Renal pelvis (tissue), 1 donor: ENCODE measurements at regions not wholly inside any gene's neighbourhood (a gene's known extent, or its start where the extent isn't known, plus 50 kb on each side); places are given as distances from the start of the nearest gene placed in this dataset.
"Not testable (repeated sequence)": the region's sequence is repeated elsewhere in the genome, so short reads cannot be mapped to it uniquely, and the experiment has no call there.

Experiments
- DNase-seq: peaks from one replicate; pipeline ENCODE4 v3.0.0-alpha.2; 2013

GRCh38 chr4:24368801-24369200 lies 215.6 kb downstream of the DHX15 start:
- no peak for DNase-seq

GRCh38 chr4:24364852-24365251 lies 219.5 kb downstream of the DHX15 start:
- DNase-seq = no peak

- no peak for DNase-seq
Observed at GRCh38 chr4:24364249-24364648, 220.1 kb downstream of the DHX15 start.

DNA sequence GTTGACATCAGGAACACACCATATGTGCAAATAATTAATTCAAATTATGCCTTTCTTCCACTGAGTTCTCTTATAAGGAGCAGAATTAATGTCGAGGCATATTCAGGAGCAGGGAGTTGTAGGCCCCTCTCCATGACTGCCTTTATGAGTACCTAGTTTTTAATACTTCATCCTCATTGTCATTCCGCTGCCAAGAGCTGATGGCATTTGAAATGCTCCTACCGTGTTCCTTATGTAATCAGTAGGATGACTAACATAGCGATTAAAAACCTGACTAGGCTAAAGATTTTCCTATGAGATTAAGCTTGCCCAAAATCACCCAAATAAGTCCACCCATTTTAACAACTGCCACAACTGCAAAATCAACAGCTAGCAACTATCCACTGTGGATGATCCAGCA lies 220.6 kb downstream of the DHX15 start:
- DNase-seq = no peak

DNA sequence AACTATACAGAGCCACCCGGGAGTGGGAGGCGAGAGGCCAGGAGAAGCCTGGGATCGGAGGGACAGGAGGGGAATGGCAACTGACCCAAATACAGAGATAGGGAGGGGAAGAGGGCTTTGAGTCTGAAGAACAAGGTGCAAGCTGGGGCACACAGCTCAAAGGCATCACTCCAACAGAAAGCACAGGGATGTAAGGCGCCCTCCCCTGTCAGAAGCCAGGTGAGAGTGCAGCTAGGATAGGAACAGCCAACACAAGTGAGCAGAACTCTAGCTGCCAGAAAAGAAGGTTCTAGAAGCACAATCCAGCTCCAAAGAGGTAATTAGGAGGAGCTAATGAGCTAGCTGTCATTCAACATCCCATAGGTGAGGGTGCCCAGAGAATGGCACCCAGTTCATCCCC lies 232.2 kb downstream of the DHX15 start:
- DNase-seq = no peak

DNA sequence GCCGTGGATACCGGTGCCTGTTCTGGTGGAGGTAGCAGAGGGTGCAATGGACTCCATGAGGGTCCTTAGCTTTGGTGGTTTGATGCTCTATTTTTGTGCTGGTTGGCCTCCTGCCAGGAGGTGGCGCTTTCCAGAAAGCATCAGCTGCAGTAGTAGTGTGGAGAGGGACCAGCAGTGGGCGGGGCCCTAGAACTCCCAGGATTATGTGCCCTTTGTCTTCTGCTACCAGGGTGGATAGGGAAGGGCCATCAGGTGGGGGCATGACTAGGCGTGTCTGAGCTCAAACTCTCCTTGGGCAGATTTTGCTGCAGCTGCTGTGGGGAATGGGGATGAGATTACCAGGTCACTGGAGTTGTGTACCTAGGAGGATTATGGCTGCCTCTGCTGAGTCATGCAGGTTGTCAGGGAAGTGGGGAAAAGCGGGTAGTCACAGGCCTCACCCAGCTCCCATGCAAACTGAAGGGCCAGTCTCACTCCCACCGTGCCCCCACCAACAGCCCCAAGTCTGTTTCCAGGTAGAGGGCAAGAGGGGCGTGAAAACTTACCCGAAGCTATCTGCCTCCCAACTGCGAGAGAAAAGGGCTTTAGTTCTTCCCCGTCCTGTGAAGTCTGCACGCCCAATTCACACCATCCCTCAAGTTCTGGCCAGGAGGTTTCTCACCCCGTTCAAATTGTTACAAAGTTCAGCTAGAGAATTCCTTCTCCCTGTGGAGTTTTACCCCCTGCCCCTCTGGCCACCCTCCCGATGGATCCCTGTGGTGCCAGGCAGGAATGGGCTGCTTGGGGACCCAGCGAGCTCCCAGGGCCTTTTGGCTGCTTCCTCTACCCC lies 235.0 kb downstream of the DHX15 start:
- not testable (repeated sequence) for DNase-seq

- no peak for DNase-seq
Observed at GRCh38 chr4:24339260-24339659, 245.1 kb downstream of the DHX15 start.

DNA sequence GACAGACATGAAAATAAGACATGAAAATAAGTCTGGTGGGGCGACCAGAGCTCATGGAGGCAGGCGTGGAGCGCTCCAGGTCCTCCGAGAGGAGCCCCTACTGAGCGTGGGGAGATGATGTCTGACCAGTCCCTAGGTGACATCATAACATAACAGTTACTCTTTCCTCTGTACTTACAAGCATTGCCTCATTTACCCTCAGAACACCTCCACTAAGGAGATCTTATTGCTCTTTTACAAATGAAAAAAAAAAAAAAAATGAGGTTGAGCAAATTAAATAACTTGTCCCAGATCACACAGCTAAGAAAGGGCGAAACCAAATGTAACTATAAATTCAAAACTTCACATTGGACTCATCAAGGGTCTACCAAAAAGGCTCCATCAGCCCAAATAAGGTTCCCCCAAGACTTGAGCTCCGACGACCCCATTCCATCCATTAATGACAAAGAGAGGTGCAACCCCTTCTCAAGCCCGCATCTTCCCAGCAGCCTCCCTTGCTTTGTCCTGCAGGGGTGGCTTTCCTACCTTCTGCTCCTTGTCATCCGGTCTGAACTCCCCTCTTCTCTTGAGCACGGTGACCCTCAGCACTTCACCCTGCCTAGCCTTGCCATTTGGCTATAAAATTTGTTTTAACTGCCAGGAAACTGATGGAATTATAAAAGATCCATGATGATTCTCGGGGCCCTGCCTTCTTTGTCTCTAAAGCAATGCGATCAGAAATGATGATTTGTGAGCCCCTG lies 246.7 kb downstream of the DHX15 start:
- DNase-seq = no peak

DNA sequence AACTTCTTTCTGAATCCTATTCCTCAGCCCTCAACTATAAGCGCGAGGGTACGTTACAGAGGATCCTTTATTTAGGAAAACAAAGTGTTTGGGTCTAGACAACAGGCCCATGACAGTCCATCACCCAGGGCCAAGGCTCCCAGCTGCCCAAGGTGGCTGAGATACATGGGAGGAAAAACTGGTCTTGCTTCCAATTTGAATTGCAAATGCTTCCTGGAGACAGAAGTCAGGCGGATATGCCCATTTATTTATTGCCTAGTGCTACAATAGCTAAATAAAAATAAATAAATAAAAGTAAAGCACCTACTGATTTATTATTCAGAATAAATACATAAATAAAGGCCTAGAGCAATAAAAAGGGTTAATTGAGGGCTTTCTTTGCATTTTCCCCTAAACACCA lies 248.7 kb downstream of the DHX15 start:
- DNase-seq = no peak

DNA sequence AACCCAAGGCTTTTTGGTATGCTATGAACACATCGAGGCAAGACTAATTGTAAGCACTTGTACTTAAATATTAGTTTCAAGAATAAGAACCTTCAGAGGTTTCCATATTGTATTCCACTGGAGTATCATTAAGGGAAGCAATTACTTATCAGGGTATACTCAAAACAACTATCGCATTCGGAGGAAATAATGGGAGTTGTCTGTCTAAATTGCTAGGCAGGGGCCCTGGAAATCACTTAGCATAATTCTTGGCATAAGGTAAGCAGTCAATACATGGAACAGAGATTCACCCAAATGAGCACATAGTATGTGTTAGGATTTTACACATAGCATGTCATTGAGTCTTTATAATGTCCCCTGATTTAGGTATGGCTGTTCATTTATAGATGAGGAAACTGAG lies 249.4 kb downstream of the DHX15 start:
- DNase-seq = no peak

DNA sequence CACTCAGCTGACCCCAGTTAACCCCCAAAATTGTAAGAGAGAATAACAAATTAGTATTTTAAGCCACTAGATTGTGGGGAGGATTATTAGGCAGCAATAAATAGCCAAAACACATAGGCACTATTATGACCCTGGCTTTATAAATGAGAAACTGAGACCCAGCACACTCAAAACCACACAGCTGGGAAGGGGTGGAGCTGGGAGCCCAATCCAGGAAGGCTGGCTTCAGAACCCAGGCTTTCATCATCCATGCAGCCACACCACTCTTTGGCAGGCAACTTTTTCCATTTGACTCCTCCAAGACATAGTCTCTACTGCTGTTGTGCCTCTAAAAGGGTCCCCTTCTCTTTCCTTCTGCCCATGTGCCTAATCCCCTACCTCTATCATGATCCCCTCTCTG lies 253.8 kb downstream of the DHX15 start:
- no peak for DNase-seq

DNA sequence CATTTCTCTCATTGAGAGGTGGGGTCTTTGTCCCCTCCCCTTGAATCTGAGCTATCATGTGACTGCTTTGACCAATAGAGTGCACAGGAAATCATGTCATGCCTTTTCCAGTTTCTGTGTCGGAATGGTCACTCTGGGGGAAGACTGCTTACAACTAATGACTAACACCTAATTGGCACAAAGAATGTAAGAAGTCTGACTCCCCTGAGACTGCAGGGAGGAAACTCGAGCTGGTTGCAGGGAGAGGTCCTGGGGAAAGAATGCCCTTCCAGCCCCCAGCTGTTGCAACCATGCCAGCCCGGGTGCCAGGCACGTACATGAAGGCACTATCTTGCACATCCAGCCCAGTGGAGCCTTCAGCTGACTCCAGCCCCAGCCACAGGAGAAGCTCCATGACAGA lies 254.2 kb downstream of the DHX15 start:
- DNase-seq = no peak

GRCh38 chr4:24328711-24329110 lies 255.6 kb downstream of the DHX15 start:
- no peak for DNase-seq

DNA sequence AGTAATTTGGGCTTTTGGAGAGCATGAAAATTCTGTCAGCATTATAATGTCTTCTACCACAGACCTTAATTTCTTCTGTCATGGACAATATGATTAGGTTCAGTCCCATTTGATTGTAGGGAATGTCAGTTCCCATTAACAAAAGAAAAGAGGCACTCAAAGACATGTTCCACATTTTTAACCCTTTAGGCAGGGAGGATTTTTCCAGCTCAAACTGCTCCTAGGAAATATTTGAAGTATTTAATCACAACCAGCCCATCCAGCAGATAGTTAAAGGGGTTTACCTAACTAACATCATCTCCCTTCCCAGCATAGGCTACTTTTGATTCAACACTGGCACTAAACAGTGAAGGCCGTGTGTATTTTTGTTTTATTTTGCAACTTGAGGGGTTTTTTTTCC lies 256.0 kb downstream of the DHX15 start:
- DNase-seq = no peak

DNA sequence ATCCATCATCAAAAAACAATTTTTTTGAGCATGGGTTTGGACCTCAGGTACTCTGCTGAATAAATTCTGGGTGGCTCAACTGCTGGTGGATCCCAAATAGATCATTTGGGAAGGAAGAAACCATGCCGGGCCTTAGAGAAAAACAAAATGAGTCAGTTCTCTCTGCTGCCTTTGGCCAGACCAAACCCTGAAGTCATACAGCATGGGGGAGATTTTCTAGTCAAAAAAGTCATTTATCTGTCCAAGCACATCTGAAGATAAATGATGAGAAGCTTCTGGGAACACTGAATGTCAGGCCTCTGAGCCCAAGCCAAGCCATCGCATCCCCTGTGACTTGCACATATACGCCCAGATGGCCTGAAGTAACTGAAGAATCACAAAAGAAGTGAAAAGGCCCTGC lies 261.4 kb downstream of the DHX15 start:
- DNase-seq = no peak

GRCh38 chr4:24322511-24322910 lies 261.8 kb downstream of the DHX15 start:
- no peak for DNase-seq

- no peak for DNase-seq
Observed at GRCh38 chr4:24321616-24322015, 262.7 kb downstream of the DHX15 start.

DNA sequence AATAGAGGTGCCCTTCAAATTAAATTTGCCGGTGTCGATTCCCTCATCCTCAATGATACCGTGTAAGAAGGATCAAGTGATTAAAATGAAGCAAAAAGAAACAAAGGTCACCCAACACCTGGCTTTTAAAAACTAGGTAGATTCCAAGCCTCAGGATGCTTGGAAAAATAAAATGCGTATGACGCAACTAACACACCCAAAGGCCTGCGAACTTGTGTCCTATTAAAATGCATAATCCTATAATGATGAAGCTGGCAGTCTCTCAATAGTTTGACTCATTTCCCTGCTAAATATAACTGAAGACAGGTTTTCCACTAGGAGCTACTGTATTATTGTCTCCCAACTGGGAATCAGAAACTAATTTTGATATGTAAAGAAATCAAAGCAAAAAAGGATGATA lies 263.2 kb downstream of the DHX15 start:
- no peak for DNase-seq

DNA sequence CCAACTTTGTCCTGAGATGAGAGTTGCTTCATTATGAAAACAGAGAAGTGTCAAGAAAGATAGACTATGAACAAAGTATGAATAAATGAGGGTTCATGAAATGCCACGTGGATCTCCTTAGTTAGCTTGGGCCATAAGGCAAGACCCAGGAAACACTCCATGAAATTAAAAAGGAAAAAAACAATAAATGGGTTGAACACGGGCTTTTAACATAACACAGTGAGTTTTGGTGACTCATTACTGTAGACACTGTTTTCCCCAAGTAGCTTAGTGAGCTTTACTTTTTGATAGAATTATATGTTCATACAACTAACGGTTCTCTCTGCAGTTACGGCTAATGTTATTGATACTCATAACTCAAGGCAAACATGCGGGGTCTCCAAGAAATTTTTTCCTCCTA lies 265.0 kb downstream of the DHX15 start:
- DNase-seq = no peak

- DNase-seq = no peak
Observed at GRCh38 chr4:24315056-24315455, 269.3 kb downstream of the DHX15 start.

DNA sequence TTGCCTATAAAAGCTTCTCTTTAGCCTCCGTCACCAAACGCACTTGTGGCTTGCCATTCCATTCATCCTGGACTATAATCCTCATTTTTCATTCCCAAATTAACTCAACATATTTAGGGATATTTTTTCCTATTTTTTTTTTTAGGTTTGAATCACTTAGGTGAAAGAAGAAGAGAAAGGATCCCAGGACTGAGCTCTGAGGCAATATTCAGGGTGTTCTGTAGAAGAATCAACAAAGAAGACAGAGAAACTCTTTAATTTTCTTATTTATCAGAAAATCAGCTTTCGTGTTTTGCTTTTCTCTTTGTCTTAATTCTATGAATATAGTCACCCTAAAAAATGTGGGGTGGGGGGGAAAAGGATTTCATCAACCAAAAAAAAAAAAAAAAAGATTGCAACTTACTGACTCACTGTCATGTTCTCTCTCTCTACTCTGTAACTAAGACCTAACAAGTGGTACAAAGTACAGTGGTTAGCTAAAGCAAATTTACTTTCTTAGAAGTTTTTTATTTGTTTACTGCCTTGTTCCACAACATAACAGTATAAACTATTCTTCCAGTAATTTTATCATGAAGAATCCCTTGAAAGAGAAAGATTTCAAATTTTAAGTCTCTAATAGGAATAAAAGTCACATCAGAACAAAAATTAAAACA lies 272.0 kb downstream of the DHX15 start:
- no peak for DNase-seq

GRCh38 chr4:24303926-24304325 lies 280.4 kb downstream of the DHX15 start:
- DNase-seq = no peak

- no peak for DNase-seq
Observed at GRCh38 chr4:24298911-24299310, 285.4 kb downstream of the DHX15 start.
